ENCODE measurements at regions not wholly inside any gene's neighbourhood (a gene's known extent, or its start where the extent isn't known, plus 50 kb on each side); places are given as distances from the start of the nearest gene placed in this dataset.
A peak's percentile ranks its signal among the peaks of the same experiment; 100 is the strongest.

- CTCF ChIA-PET = interaction anchor here (0.9 kb wide), 1 partner anchor 101 kb away, joined by 3 read pairs; no protein-coding TSS in a partner anchor
- TF ChIP-seq ZNF223 (tag by site-specific recombination; IDR thresholded peaks at IDR 0.05) (no peak), ZNF140 (tag by site-specific recombination; IDR thresholded peaks at IDR 0.05) (peak; percentile 49; the same call in 1 of the 2 replicates)
- H3K9me3 ChIP-seq (ENCODE audit: control insufficient read depth, insufficient read depth, low read depth, low read length) = no peaks in the 10 kb centered on the region
- H3K27ac ChIP-seq (ENCODE audit: extremely low read depth, low read depth, low read length) = no peak overlapping the region
- POLR2A ChIA-PET = no interaction called here
- no peaks in the 10 kb centered on the region for H3K4me1 ChIP-seq (ENCODE audit: control insufficient read depth, insufficient read depth, low read length)
- no peak overlapping the region for H3K4me3 ChIP-seq (ENCODE audit: low read depth, low read length)
- no peaks in the 10 kb centered on the region for H3K36me3 ChIP-seq (ENCODE audit: control insufficient read depth in 2 of 2, insufficient read depth in 1 of 2, low read length in 2 of 2)
Measured at GRCh38 chr14:103241531-103241930, 92.5 kb upstream of the EIF5 start.

DNA sequence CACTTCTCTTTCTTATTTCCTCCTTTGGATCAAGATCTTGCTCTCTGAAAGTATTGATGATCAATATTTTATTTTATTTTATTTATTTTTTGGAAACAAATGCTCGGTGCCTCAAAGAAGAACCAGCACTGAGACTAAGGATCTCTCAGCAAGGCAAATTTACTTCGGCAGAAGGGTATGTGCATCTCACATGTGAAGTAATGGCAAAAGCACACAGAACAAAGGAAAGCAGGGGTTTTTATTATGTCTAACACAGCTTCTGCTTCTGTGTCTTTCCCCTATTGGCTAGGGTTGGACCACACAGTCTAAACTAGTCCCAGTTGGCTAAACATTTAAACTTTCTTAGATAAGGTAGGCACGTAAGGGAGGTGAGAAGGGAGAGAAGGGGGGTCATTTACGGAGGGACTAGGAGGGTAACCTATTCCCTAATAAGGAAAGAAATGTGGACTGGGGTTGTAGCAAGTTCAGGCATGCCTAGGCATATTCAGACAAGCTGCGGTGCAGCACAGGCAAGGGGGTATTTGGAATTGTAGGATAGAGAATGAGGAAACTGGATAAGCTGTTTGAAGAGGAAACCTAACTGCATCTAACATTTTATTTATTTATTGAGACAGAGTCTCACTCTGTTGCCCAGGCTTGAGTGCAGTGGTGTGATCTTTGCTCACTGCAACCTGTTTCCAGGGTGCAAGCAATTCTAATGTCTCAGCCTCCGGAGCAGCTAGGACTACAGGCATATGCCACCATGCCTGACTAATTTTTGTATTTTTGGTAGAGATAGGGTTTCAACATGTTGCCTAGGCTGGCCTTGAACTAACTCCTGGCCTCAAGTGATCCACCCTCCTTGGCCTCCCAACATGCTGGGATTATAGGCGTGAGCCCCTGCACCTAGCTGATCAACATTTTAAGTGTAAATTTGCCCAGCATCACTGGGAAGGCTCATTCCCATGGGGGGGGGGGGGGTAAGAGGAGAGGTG lies 90.0 kb upstream of the EIF5 start:
- no peaks in the 10 kb centered on the region for H3K9me3 ChIP-seq (ENCODE audit: control insufficient read depth, insufficient read depth, low read depth, low read length)
- TF ChIP-seq OSR2 (tag by site-specific recombination; IDR thresholded peaks at IDR 0.05) (peak; percentile 30; the same call in 1 of the 2 replicates), SCRT2 (tag by site-specific recombination; IDR thresholded peaks at IDR 0.05) (peak; percentile 77), ZNF341 (tag by site-specific recombination; IDR thresholded peaks at IDR 0.05; ENCODE audit: low read depth) (0 out of 2 replicates have a peak, but pooled peaks have one; percentile 21), ZNF610 (tag by site-specific recombination; IDR thresholded peaks at IDR 0.05; ENCODE audit: borderline replicate concordance) (no peak), ZNF140 (tag by site-specific recombination; IDR thresholded peaks at IDR 0.05) (no peak), ZNF211 (tag by site-specific recombination; IDR thresholded peaks at IDR 0.05; ENCODE audit: low read depth) (no peak), ZNF398 (tag by site-specific recombination; IDR thresholded peaks at IDR 0.05) (peak; percentile 33; the same call in 1 of the 2 replicates), SETDB1 (IDR thresholded peaks at IDR 0.05; ENCODE audit: insufficient read length, low read length) (peak; percentile 97), ZNF776 (tag by site-specific recombination; IDR thresholded peaks at IDR 0.05; ENCODE audit: borderline replicate concordance) (no peak), ZNF121 (tag by site-specific recombination; IDR thresholded peaks at IDR 0.05) (peak; percentile 69), TCF7L2 (IDR thresholded peaks at IDR 0.05; ENCODE audit: borderline replicate concordance, low read depth, low read length) (no peak), ZNF513 (tag by site-specific recombination; IDR thresholded peaks at IDR 0.05) (no peak), HOXA7 (CRISPR knock-in tag; IDR thresholded peaks at IDR 0.05; ENCODE audit: borderline replicate concordance) (no peak), SCRT1 (tag by site-specific recombination; IDR thresholded peaks at IDR 0.05; ENCODE audit: borderline replicate concordance) (no peak), TRIM28 (IDR thresholded peaks at IDR 0.05; ENCODE audit: borderline replicate concordance, low read length) (peak; percentile 64; the same call in 1 of the 2 replicates), GFI1B (tag by site-specific recombination; IDR thresholded peaks at IDR 0.05) (no peak), ZNF791 (tag by site-specific recombination; IDR thresholded peaks at IDR 0.05) (no peak), ZNF114 (tag by site-specific recombination; IDR thresholded peaks at IDR 0.05) (no peak), ZBTB17 (tag by site-specific recombination; IDR thresholded peaks at IDR 0.05) (peak; percentile 16; the same call in 1 of the 2 replicates), ZNF548 (tag by site-specific recombination; IDR thresholded peaks at IDR 0.05) (no peak)
- TF ChIP-seq, protein P1, sequence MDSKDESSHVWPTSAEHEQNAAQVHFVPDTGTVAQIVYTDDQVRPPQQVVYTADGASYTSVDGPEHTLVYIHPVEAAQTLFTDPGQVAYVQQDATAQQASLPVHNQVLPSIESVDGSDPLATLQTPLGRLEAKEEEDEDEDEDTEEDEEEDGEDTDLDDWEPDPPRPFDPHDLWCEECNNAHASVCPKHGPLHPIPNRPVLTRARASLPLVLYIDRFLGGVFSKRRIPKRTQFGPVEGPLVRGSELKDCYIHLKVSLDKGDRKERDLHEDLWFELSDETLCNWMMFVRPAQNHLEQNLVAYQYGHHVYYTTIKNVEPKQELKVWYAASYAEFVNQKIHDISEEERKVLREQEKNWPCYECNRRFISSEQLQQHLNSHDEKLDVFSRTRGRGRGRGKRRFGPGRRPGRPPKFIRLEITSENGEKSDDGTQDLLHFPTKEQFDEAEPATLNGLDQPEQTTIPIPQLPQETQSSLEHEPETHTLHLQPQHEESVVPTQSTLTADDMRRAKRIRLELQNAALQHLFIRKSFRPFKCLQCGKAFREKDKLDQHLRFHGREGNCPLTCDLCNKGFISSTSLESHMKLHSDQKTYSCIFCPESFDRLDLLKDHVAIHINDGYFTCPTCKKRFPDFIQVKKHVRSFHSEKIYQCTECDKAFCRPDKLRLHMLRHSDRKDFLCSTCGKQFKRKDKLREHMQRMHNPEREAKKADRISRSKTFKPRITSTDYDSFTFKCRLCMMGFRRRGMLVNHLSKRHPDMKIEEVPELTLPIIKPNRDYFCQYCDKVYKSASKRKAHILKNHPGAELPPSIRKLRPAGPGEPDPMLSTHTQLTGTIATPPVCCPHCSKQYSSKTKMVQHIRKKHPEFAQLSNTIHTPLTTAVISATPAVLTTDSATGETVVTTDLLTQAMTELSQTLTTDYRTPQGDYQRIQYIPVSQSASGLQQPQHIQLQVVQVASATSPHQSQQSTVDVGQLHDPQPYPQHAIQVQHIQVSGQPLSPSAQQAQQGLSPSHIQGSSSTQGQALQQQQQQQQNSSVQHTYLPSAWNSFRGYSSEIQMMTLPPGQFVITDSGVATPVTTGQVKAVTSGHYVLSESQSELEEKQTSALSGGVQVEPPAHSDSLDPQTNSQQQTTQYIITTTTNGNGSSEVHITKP (tag by site-specific recombination; IDR thresholded peaks at IDR 0.05) = no peak
- TF ChIP-seq, protein P2, sequence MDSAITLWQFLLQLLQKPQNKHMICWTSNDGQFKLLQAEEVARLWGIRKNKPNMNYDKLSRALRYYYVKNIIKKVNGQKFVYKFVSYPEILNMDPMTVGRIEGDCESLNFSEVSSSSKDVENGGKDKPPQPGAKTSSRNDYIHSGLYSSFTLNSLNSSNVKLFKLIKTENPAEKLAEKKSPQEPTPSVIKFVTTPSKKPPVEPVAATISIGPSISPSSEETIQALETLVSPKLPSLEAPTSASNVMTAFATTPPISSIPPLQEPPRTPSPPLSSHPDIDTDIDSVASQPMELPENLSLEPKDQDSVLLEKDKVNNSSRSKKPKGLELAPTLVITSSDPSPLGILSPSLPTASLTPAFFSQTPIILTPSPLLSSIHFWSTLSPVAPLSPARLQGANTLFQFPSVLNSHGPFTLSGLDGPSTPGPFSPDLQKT (IDR thresholded peaks at IDR 0.05; ENCODE audit: borderline replicate concordance, low read depth, low read length) = no peak
- TF ChIP-seq, protein P3, sequence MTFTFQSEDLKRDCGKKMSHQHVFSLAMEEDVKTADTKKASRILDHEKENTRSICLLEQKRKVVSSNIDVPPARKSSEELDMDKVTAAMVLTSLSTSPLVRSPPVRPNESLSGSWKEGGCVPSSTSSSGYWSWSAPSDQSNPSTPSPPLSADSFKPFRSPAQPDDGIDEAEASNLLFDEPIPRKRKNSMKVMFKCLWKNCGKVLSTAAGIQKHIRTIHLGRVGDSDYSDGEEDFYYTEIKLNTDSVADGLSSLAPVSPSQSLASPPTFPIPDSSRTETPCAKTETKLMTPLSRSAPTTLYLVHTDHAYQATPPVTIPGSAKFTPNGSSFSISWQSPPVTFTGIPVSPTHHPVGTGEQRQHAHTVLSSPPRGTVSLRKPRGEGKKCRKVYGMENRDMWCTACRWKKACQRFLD (tag by site-specific recombination; IDR thresholded peaks at IDR 0.05) = no peak

More for the DNA sequence above, 90.0 kb upstream of the EIF5 start:
- Histone ChIP-seq H3K36me3 (ENCODE audit: control insufficient read depth in 2 of 2, insufficient read depth in 1 of 2, low read length in 2 of 2) (no peaks in the 10 kb centered on the region), H3K27ac (ENCODE audit: extremely low read depth, low read depth, low read length) (peak overlapping the region; percentile 41; the same call in 1 of the 2 replicates), H3K4me1 (ENCODE audit: control insufficient read depth, insufficient read depth, low read length) (no peaks in the 10 kb centered on the region), H3K4me3 (ENCODE audit: low read depth, low read length) (no peak overlapping the region)
- ChIA-PET POLR2A (no interaction called here), CTCF (no interaction called here)

Measured in HEK293 (cell line).